Hematopoietic multipotent progenitor cell treated with erythropoietin and hydrocortisone succinate and interleukin-3 and kit ligand, for 6 days (in vitro differentiated cells): ENCODE measurements at regions not wholly inside any gene's neighbourhood (a gene's known extent, or its start where the extent isn't known, plus 50 kb on each side); places are given as distances from the start of the nearest gene placed in this dataset.

ENCODE experiments used
- DNase-seq: peaks from one replicate; pipeline ENCODE4 v3.0.0-alpha.2; 2015

DNA sequence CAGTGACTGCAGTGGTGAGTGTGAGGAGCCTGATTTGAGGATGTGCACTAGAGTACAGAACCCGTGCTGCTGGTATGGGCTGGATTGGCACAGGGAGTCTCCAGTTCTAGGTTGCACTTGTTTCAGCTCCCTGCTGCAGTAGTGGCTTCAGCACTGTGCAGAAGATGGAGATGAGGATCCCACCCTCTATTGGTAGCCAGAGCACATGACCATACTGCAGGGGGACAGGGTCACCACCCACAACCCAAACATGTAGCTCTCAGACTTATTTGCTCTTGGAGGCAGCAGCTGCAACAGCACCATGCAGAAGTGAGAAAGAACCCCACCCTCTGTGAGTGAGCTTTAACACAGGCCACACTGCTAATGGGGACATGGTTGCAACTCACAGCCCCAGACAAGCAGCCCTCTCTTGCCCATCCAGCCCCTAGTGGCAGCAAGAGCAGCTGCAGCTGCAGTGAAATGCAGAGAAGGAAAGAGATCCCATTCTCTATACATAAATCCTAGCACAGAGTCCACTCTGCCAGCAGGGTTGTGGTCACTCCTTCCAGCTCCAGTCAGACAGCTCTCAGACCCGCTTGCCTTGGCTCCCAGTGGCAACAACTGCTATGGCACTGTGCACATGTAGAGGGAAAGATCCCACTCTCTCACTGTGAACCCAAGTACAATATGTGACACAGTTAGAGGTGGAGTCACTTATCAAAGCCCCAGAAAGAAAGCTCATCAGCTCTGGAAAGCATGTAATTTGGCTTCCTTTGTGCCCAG is 51.4 kb upstream of the SCIN start:
- DNase-seq, result peak; percentile 42

- no peak for DNase-seq
Observed at GRCh38 chr7:12519682-12520009, 50.9 kb upstream of the SCIN start.
